HG03139 (cell line): ENCODE measurements at regions not wholly inside any gene's neighbourhood (a gene's known extent, or its start where the extent isn't known, plus 50 kb on each side); places are given as distances from the start of the nearest gene placed in this dataset.

ENCODE experiments used
- ATAC-seq: cut with Tn5 transposase; IDR thresholded peaks from one replicate; pipeline ENCODE4 v1.9.1; 2021; ENCODE audit not compliant: unreplicated experiment

- ATAC-seq = no peak
These were observed 135.1 kb downstream of the ID4 start for GRCh38 chr6:19972221-19972620.

- no peak for ATAC-seq
These were observed 139.4 kb downstream of the ID4 start for GRCh38 chr6:19976411-19977129.

- ATAC-seq = no peak
These were observed 141.9 kb downstream of the ID4 start for GRCh38 chr6:19979059-19979458.

GRCh38 chr6:19979986-19980385, 142.8 kb downstream of the ID4 start:
- no peak for ATAC-seq

- ATAC-seq = no peak
These were observed 146.2 kb downstream of the ID4 start for GRCh38 chr6:19983374-19983773.

GRCh38 chr6:19986691-19987438, 149.7 kb downstream of the ID4 start:
- no peak for ATAC-seq

- no peak for ATAC-seq
These were observed 151.4 kb downstream of the ID4 start for GRCh38 chr6:19988555-19988954.

- ATAC-seq = no peak
These were observed 154.0 kb downstream of the ID4 start for GRCh38 chr6:19991176-19991575.

- ATAC-seq = no peak
These were observed 157.7 kb downstream of the ID4 start for GRCh38 chr6:19994909-19995308.

GRCh38 chr6:19995575-19996257, 158.5 kb downstream of the ID4 start:
- ATAC-seq = no peak

- no peak for ATAC-seq
These were observed 159.9 kb downstream of the ID4 start for GRCh38 chr6:19997104-19997503.

- no peak for ATAC-seq
These were observed 161.4 kb downstream of the ID4 start for GRCh38 chr6:19998541-19998940.

GRCh38 chr6:19999319-20000191, 162.4 kb downstream of the ID4 start:
- ATAC-seq = peak; percentile 90

- no peak for ATAC-seq
These were observed 164.1 kb downstream of the ID4 start for GRCh38 chr6:20001286-20001685.

GRCh38 chr6:20006037-20006436, 168.9 kb downstream of the ID4 start:
- ATAC-seq = no peak

GRCh38 chr6:20008131-20008530, 171.0 kb downstream of the ID4 start:
- no peak for ATAC-seq

GRCh38 chr6:20013066-20013861, 176.1 kb downstream of the ID4 start:
- ATAC-seq = no peak

GRCh38 chr6:20014508-20014907, 177.3 kb downstream of the ID4 start:
- ATAC-seq = no peak

- no peak for ATAC-seq
These were observed 183.4 kb downstream of the ID4 start for GRCh38 chr6:20020526-20020925.

GRCh38 chr6:20021795-20022194, 184.6 kb downstream of the ID4 start:
- ATAC-seq = no peak
